ENCODE measurements at regions not wholly inside any gene's neighbourhood (a gene's known extent, or its start where the extent isn't known, plus 50 kb on each side); places are given as distances from the start of the nearest gene placed in this dataset.

- no peaks in the 10 kb centered on the region for H4K20me1 ChIP-seq (ENCODE audit: insufficient read depth)
- no peaks in the 10 kb centered on the region for H3K9me2 ChIP-seq
- H2AFZ ChIP-seq (ENCODE audit: low read depth): no peak overlapping the region
- H3K4me3 ChIP-seq (ENCODE audit: low read depth in 2 of 2, low read length in 1 of 2): no peak overlapping the region
- ChIA-PET POLR2A (no interaction called here), CTCF (interaction anchor here (0.6 to 7.0 kb wide), 37 partner anchors 9 to 684 kb away, joined by 3 to 138 read pairs (median 4); partner anchors contain the start of gene MB21D2)
- H3K4me2 ChIP-seq: no peak overlapping the region
- no peak overlapping the region for H3K9ac ChIP-seq
- H3F3A ChIP-seq (replicated peaks; ENCODE audit: insufficient read depth): no peaks in the 10 kb centered on the region
- no peaks in the 10 kb centered on the region for H3K9me3 ChIP-seq
- 35% methylated on average over 2 of the region's 2 CpGs for WGBS (ENCODE audit: low lambda C conversion rate)
- H3K36me3 ChIP-seq (replicated peaks in 1 of 2; ENCODE audit: control insufficient read depth in 1 of 2, insufficient read depth in 2 of 2, low read length in 1 of 2): no peaks in the 10 kb centered on the region
- DNase-seq: peak; percentile 48
- no peaks in the 10 kb centered on the region for H3K4me1 ChIP-seq (ENCODE audit: control insufficient read depth in 1 of 2, insufficient read depth in 2 of 2, low read depth in 1 of 2, low read length in 1 of 2)
- no peak overlapping the region for H3K27ac ChIP-seq (ENCODE audit: low read depth in 2 of 2, low read length in 1 of 2)
- TF ChIP-seq RXRA (IDR thresholded peaks at IDR 0.05; ENCODE audit: borderline replicate concordance, low read depth) (no peak), RAD21 (IDR thresholded peaks at IDR 0.05; ENCODE audit: low read length) (peak; percentile 77), SMC3 (IDR thresholded peaks at IDR 0.05; ENCODE audit: low read depth, low read length) (peak; percentile 78), PBX3 (IDR thresholded peaks at IDR 0.05) (no peak), RCOR1 (IDR thresholded peaks at IDR 0.05; ENCODE audit: low read length) (no peak), JUND (IDR thresholded peaks at IDR 0.05) (no peak), ZBTB33 (IDR thresholded peaks at IDR 0.05; ENCODE audit: borderline replicate concordance, low read depth) (no peak), TCF12 (IDR thresholded peaks at IDR 0.05) (no peak), POLR2AphosphoS5 (IDR thresholded peaks at IDR 0.05; ENCODE audit: low read depth, low read length) (no peak), FOXM1 (IDR thresholded peaks at IDR 0.05; ENCODE audit: low read depth) (no peak), TEAD4 (IDR thresholded peaks at IDR 0.05; ENCODE audit: borderline replicate concordance, insufficient read depth) (no peak), NRF1 (IDR thresholded peaks at IDR 0.05; ENCODE audit: low read depth, low read length) (no peak), EP300 (IDR thresholded peaks at IDR 0.05; ENCODE audit: borderline replicate concordance in 1 of 2, low read depth in 1 of 2, low read length in 1 of 2) (no peak), MXI1 (IDR thresholded peaks at IDR 0.05; ENCODE audit: low read depth, low read length) (no peak), FOSL2 (IDR thresholded peaks at IDR 0.05; ENCODE audit: borderline replicate concordance, low read depth) (no peak)
- TF ChIP-seq, protein P1, sequence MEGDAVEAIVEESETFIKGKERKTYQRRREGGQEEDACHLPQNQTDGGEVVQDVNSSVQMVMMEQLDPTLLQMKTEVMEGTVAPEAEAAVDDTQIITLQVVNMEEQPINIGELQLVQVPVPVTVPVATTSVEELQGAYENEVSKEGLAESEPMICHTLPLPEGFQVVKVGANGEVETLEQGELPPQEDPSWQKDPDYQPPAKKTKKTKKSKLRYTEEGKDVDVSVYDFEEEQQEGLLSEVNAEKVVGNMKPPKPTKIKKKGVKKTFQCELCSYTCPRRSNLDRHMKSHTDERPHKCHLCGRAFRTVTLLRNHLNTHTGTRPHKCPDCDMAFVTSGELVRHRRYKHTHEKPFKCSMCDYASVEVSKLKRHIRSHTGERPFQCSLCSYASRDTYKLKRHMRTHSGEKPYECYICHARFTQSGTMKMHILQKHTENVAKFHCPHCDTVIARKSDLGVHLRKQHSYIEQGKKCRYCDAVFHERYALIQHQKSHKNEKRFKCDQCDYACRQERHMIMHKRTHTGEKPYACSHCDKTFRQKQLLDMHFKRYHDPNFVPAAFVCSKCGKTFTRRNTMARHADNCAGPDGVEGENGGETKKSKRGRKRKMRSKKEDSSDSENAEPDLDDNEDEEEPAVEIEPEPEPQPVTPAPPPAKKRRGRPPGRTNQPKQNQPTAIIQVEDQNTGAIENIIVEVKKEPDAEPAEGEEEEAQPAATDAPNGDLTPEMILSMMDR (IDR thresholded peaks at IDR 0.05): peak; percentile 73
- TF ChIP-seq, protein P2, sequence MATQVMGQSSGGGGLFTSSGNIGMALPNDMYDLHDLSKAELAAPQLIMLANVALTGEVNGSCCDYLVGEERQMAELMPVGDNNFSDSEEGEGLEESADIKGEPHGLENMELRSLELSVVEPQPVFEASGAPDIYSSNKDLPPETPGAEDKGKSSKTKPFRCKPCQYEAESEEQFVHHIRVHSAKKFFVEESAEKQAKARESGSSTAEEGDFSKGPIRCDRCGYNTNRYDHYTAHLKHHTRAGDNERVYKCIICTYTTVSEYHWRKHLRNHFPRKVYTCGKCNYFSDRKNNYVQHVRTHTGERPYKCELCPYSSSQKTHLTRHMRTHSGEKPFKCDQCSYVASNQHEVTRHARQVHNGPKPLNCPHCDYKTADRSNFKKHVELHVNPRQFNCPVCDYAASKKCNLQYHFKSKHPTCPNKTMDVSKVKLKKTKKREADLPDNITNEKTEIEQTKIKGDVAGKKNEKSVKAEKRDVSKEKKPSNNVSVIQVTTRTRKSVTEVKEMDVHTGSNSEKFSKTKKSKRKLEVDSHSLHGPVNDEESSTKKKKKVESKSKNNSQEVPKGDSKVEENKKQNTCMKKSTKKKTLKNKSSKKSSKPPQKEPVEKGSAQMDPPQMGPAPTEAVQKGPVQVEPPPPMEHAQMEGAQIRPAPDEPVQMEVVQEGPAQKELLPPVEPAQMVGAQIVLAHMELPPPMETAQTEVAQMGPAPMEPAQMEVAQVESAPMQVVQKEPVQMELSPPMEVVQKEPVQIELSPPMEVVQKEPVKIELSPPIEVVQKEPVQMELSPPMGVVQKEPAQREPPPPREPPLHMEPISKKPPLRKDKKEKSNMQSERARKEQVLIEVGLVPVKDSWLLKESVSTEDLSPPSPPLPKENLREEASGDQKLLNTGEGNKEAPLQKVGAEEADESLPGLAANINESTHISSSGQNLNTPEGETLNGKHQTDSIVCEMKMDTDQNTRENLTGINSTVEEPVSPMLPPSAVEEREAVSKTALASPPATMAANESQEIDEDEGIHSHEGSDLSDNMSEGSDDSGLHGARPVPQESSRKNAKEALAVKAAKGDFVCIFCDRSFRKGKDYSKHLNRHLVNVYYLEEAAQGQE (IDR thresholded peaks at IDR 0.05; ENCODE audit: low read depth, low read length): no peak
- TF ChIP-seq, protein P3, sequence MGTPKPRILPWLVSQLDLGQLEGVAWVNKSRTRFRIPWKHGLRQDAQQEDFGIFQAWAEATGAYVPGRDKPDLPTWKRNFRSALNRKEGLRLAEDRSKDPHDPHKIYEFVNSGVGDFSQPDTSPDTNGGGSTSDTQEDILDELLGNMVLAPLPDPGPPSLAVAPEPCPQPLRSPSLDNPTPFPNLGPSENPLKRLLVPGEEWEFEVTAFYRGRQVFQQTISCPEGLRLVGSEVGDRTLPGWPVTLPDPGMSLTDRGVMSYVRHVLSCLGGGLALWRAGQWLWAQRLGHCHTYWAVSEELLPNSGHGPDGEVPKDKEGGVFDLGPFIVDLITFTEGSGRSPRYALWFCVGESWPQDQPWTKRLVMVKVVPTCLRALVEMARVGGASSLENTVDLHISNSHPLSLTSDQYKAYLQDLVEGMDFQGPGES (IDR thresholded peaks at IDR 0.05; ENCODE audit: low read depth, low read length): no peak
- H3K27me3 ChIP-seq (ENCODE audit: insufficient read depth): no peaks in the 10 kb centered on the region
- H3K79me2 ChIP-seq (ENCODE audit: insufficient read depth): no peaks in the 10 kb centered on the region
Observed at GRCh38 chr3:193040836-193041672, 123.4 kb upstream of the MB21D2 start.
